HepG2 (cell line): ENCODE measurements at regions not wholly inside any gene's neighbourhood (a gene's known extent, or its start where the extent isn't known, plus 50 kb on each side); places are given as distances from the start of the nearest gene placed in this dataset.

Experiments
- ATAC-seq: fragments of 200-7000 bp; cut with Tn5 transposase; 3 replicates; pipeline ENCODE4 v1.9.1; 2020; ENCODE audit warnings: mild to moderate bottlenecking, moderate library complexity
- BruUV-seq: library from RNA; stranded (reverse); fragments of 400-500 nt; replicated peaks from 2 replicates; lab custom pipeline; 2021; lab: Mats Ljungman, UMichigan
- CTCF ChIA-PET: fragments of 300-600 bp; formaldehyde crosslinking; extraction: SDS; loops from one replicate; lab custom pipeline; 2021; ENCODE audit warnings: low total read pairs, inconsistent platforms, low intra/inter-chr PET ratio; lab: Yijun Ruan, JAX
- POLR2A ChIA-PET: fragments of 350-600 bp; sonication (Branson Sonifier 250); formaldehyde crosslinking; loops from one replicate; lab custom pipeline; 2020; ENCODE audit warnings: antibody characterized with exemption, inconsistent platforms; lab: Yijun Ruan, JAX
- DNase-seq: peaks from one replicate; pipeline ENCODE4 v3.0.0-alpha.2; 2015; ENCODE audit warnings: low spot score
- FAIRE-seq: peaks from 3 replicates; lab custom pipeline; 2011; peaks lifted over from hg19 to GRCh38; lab: Jason Lieb, UNC
- H2AFZ ChIP-seq: one replicate; pipeline ENCODE4 v1.6.1; 2011; ENCODE audit warnings: low read length, inconsistent platforms
- H3K27ac ChIP-seq: fragments of 300-600 bp; 3 replicates; pipeline ENCODE4 v1.8.0; 2011; ENCODE audit warnings: mixed run types, mild to moderate bottlenecking, mixed read lengths, low read length, inconsistent platforms; ENCODE audit not compliant: insufficient read depth; ENCODE audit errors: extremely low read length
- H3K27me3 ChIP-seq, 2 experiments: fragments of 200-600 bp in 1 of 2; 2 replicates in 1 of 2; 3 replicates in 1 of 2; pipeline versions ENCODE4 v1.6.0 to v1.8.0; 2011; ENCODE audit warnings: low read length in 2 of 2, mild to moderate bottlenecking in 2 of 2, moderate library complexity in 2 of 2, inconsistent platforms in 1 of 2; ENCODE audit not compliant: insufficient read depth in 2 of 2, control insufficient read depth in 1 of 2
- H3K36me3 ChIP-seq, 2 experiments: fragments of 200-600 bp in 1 of 2; replicated peaks in 1 of 2; 2 replicates in 1 of 2; 3 replicates in 1 of 2; pipeline versions ENCODE4 v1.5.1 to v1.8.0; 2011; ENCODE audit warnings: low read length in 2 of 2, inconsistent platforms in 1 of 2; ENCODE audit not compliant: insufficient read depth in 2 of 2, control insufficient read depth in 1 of 2
- H3K4me1 ChIP-seq: 2 replicates; pipeline ENCODE4 v1.5.1; 2012; ENCODE audit warnings: low read length, inconsistent platforms; ENCODE audit not compliant: insufficient read depth
- H3K4me2 ChIP-seq: 2 replicates; pipeline ENCODE4 v1.6.0; 2011; ENCODE audit warnings: low read depth, low read length, inconsistent platforms
- H3K4me3 ChIP-seq, 3 experiments: fragments of 200-600 bp in 1 of 3; sonication (generic), shearing (Covaris generic) in 1 of 3; replicated peaks in 1 of 3; 2 replicates each; pipeline ENCODE4 v1.5.1; 2011 to 2016; ENCODE audit warnings: low read length in 3 of 3, inconsistent platforms in 2 of 3, low read depth in 2 of 3, mild to moderate bottlenecking in 2 of 3, control low read depth in 1 of 3, mixed read lengths in 1 of 3; ENCODE audit not compliant: insufficient read depth in 1 of 3
- H3K79me2 ChIP-seq: one replicate; pipeline ENCODE4 v1.6.1; 2011; ENCODE audit warnings: low read length, inconsistent platforms; ENCODE audit not compliant: insufficient read depth
- H3K9ac ChIP-seq: 2 replicates; pipeline ENCODE4 v1.6.0; 2011; ENCODE audit warnings: mild to moderate bottlenecking, low read depth, low read length, inconsistent platforms; ENCODE audit not compliant: insufficient read depth
- H3K9me3 ChIP-seq: 2 replicates; pipeline ENCODE4 v1.5.1; 2012; ENCODE audit warnings: mild to moderate bottlenecking, low read length
- H4K20me1 ChIP-seq: 2 replicates; pipeline ENCODE4 v1.6.0; 2011; ENCODE audit warnings: inconsistent platforms, mild to moderate bottlenecking, low read length, moderate library complexity; ENCODE audit not compliant: insufficient read depth
- IKZF4 ChIP-seq: sonication (generic); formaldehyde crosslinking; IDR thresholded peaks from 2 replicates; pipeline ENCODE4 v1.5.1; 2020; ENCODE audit warnings: borderline replicate concordance, mild to moderate bottlenecking, low read depth, missing genetic modification reagents; ENCODE audit errors: not compliant biosample characterization
- JARID2 ChIP-seq: sonication (generic); formaldehyde crosslinking; IDR thresholded peaks from 2 replicates; pipeline ENCODE4 v1.8.1; 2023; ENCODE audit warnings: missing genetic modification reagents, inconsistent platforms; ENCODE audit not compliant: insufficient replicate concordance
- KMT2B ChIP-seq: IDR thresholded peaks from 2 replicates; pipeline ENCODE4 v1.6.1; 2016; ENCODE audit warnings: missing genetic modification reagents, missing compliant biosample characterization
- MBNL3 ChIP-seq: fragments of 250-450 bp; sonication (Bioruptor Pico); conservative IDR thresholded peaks from 2 replicates; pipeline ENCODE4 v1.8.0; 2022; ENCODE audit warnings: mild to moderate bottlenecking, inconsistent platforms
- PCBP1 ChIP-seq: fragments of 200-400 bp; formaldehyde crosslinking; IDR thresholded peaks from 2 replicates; pipeline ENCODE4 v1.6.1; 2017; ENCODE audit warnings: mild to moderate bottlenecking, low read depth, low read length, borderline replicate concordance
- STAG1 ChIP-seq: sonication (generic); formaldehyde crosslinking; IDR thresholded peaks from 2 replicates; pipeline ENCODE4 v1.4.0; 2020; ENCODE audit warnings: missing genetic modification reagents
- WIZ ChIP-seq: sonication (generic); formaldehyde crosslinking; IDR thresholded peaks from 2 replicates; pipeline ENCODE4 v1.5.1; 2020; ENCODE audit warnings: mild to moderate bottlenecking, missing genetic modification reagents
- ZBTB26 ChIP-seq: IDR thresholded peaks from 2 replicates; pipeline ENCODE4 v1.6.1; 2016; ENCODE audit warnings: missing compliant biosample characterization, missing genetic modification reagents, borderline replicate concordance
- ZNF205 ChIP-seq: IDR thresholded peaks from 2 replicates; pipeline ENCODE4 v1.6.1; 2018; ENCODE audit warnings: missing biosample characterization, missing genetic modification reagents
- ZNF282 ChIP-seq: fragments of 450-650 bp; IDR thresholded peaks from 2 replicates; pipeline ENCODE4 v1.6.1; 2018; ENCODE audit not compliant: partially characterized antibody
- ZNF296 ChIP-seq: sonication (generic); formaldehyde crosslinking; conservative IDR thresholded peaks from 2 replicates; pipeline ENCODE4 v1.5.0; 2020; ENCODE audit warnings: mild to moderate bottlenecking, missing genetic modification reagents
- ZNF333 ChIP-seq: sonication (generic); formaldehyde crosslinking; IDR thresholded peaks from 2 replicates; pipeline ENCODE4 v1.4.0; 2020; ENCODE audit warnings: mild to moderate bottlenecking, missing genetic modification reagents, borderline replicate concordance
- ZNF33B ChIP-seq: sonication (generic); formaldehyde crosslinking; IDR thresholded peaks from 2 replicates; pipeline ENCODE4 v1.5.1; 2020; ENCODE audit warnings: mild to moderate bottlenecking, missing genetic modification reagents
- ZNF431 ChIP-seq: sonication (generic); formaldehyde crosslinking; IDR thresholded peaks from 2 replicates; pipeline ENCODE4 v1.9.0; 2022; ENCODE audit warnings: missing genetic modification reagents, low read depth, mild to moderate bottlenecking, borderline replicate concordance
- ZNF460 ChIP-seq: sonication (generic); formaldehyde crosslinking; IDR thresholded peaks from 2 replicates; pipeline ENCODE4 v1.5.1; 2020; ENCODE audit warnings: missing genetic modification reagents, mild to moderate bottlenecking, borderline replicate concordance
- ZNF572 ChIP-seq: sonication (generic); formaldehyde crosslinking; IDR thresholded peaks from 2 replicates; pipeline ENCODE4 v1.5.1; 2020; ENCODE audit warnings: mild to moderate bottlenecking, missing genetic modification reagents
- ZZZ3 ChIP-seq: sonication (generic); formaldehyde crosslinking; IDR thresholded peaks from 2 replicates; pipeline ENCODE4 v1.4.0; 2020; ENCODE audit warnings: missing genetic modification reagents, mild to moderate bottlenecking, borderline replicate concordance
- whole genome bisulfite sequencing: methylation state at CpG from one replicate; pipeline ENCODE4 v1.1.6; 2017; ENCODE audit warnings: low lambda C conversion rate; 5-methylcytosine and 5-hydroxymethylcytosine counted together
- in situ Hi-C: cut with HindIII; loops from 2 replicates; pipeline ENCODE4 v1.10.0; 2017; ENCODE audit warnings: low pct_unique_long_range_greater_than_20kb; ENCODE audit not compliant: extremely low pct_ligation_motif_present
- intact Hi-C: fragments of 100-400 bp; cut with micrococcal nuclease; formaldehyde crosslinking; loops from one replicate; pipeline ENCODE4 v1.10.0; 2022; ENCODE audit not compliant: unreplicated experiment

GRCh38 chr13:105135852-105136615 lies 1399.4 kb downstream of the EFNB2 start:
- ChIA-PET CTCF (no interaction called here), POLR2A (no interaction called here)
- TF ChIP-seq ZNF33B (CRISPR knock-in tag): no peak
- TF ChIP-seq ZNF205 (CRISPR knock-in tag): no peak
- TF ChIP-seq IKZF4 (CRISPR knock-in tag): no peak
- TF ChIP-seq PCBP1: no peak
- no peak for TF ChIP-seq STAG1
- no peak for TF ChIP-seq ZZZ3 (CRISPR knock-in tag)
- no peak for TF ChIP-seq MBNL3
- TF ChIP-seq KMT2B: no peak
- TF ChIP-seq ZNF296: no peak
- no peak for TF ChIP-seq ZBTB26 (CRISPR knock-in tag)
- no peak for TF ChIP-seq JARID2 (CRISPR knock-in tag)
- TF ChIP-seq ZNF460 (CRISPR knock-in tag): no peak
- TF ChIP-seq ZNF431 (CRISPR knock-in tag): no peak
- TF ChIP-seq ZNF282: no peak
- no peak for TF ChIP-seq ZNF333 (CRISPR knock-in tag)
- no peak for TF ChIP-seq ZNF572 (CRISPR knock-in tag)
- no peak for TF ChIP-seq WIZ
- WGBS: 0% methylated on average over 3 of the region's 3 CpGs
- no peak overlapping the region for H2AFZ ChIP-seq
- no peak for FAIRE-seq
- ATAC-seq: no peak
- no peaks in the 10 kb centered on the region for H4K20me1 ChIP-seq
- no peaks in the 10 kb centered on the region for H3K79me2 ChIP-seq
- no peaks in the 10 kb centered on the region; a peak in 1 of 5 replicates for H3K27me3 ChIP-seq
- H3K4me1 ChIP-seq: 0 out of 2 replicates have a peak, but pooled peaks cover 6% of the 10 kb centered on the region
- no peak overlapping the region for H3K4me3 ChIP-seq
- no TSS peak for BruUV-seq
- in situ Hi-C loops: no loop called here
- H3K27ac ChIP-seq: no peak overlapping the region
- H3K36me3 ChIP-seq: no peaks in the 10 kb centered on the region
- no peak overlapping the region for H3K4me2 ChIP-seq
- no peak for DNase-seq
- peaks cover 17% of the 10 kb centered on the region; the same call in 1 of the 2 replicates for H3K9me3 ChIP-seq
- intact Hi-C loops: no loop called here
- no peak overlapping the region for H3K9ac ChIP-seq
